Gastroesophageal sphincter (tissue), 3 donors: ENCODE measurements at regions not wholly inside any gene's neighbourhood (a gene's known extent, or its start where the extent isn't known, plus 50 kb on each side); places are given as distances from the start of the nearest gene placed in this dataset.

Source experiments
- CTCF ChIP-seq, 4 experiments: fragments of 200-600 bp in 2 of 4; fragments of 450-650 bp in 2 of 4; sonication (generic) in 1 of 4; IDR thresholded peaks; one replicate each; pipeline ENCODE4 v1.5.1; 2017 to 2019; ENCODE audit warnings: antibody characterized with exemption in 4 of 4, mild to moderate bottlenecking in 2 of 4, moderate library complexity in 2 of 4
- EP300 ChIP-seq: sonication (generic); formaldehyde crosslinking; IDR thresholded peaks from one replicate; pipeline ENCODE4 v1.6.1; 2017; ENCODE audit warnings: antibody characterized with exemption, mild to moderate bottlenecking
- POLR2A ChIP-seq, 2 donors: fragments of 450-650 bp; IDR thresholded peaks; one replicate each; pipeline ENCODE4 v1.6.1; 2017; ENCODE audit warnings: antibody characterized with exemption in 2 of 2, mild to moderate bottlenecking in 2 of 2, moderate library complexity in 1 of 2
- POLR2AphosphoS5 ChIP-seq: sonication (generic); formaldehyde crosslinking; IDR thresholded peaks from one replicate; pipeline ENCODE4 v1.6.1; 2017; ENCODE audit warnings: antibody characterized with exemption

DNA sequence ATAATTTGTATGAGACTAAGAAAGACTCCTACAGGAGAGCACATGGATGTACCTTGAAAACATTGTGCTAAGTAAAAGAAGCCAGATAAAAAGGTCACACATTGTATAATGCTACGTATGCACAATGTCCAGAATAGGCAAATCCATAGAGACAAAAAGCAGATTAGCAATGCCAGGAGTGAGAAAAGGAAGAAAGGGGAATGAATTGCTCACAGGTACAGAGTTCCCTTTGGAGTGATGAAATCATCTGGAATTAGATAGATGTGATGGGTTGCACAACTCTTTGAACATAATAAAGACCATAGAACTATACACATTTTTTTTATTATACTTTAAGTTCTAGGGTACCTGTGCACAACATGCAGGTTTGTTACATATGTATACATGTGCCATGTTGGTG is 1218.9 kb upstream of the TMEM132C start:
- TF ChIP-seq CTCF (IDR thresholded peaks at IDR 0.05) (no peak), POLR2A (IDR thresholded peaks at IDR 0.05) (no peak), POLR2AphosphoS5 (no peak), EP300 (no peak)
